ENCODE measurements at regions not wholly inside any gene's neighbourhood (a gene's known extent, or its start where the extent isn't known, plus 50 kb on each side); places are given as distances from the start of the nearest gene placed in this dataset.

DNA sequence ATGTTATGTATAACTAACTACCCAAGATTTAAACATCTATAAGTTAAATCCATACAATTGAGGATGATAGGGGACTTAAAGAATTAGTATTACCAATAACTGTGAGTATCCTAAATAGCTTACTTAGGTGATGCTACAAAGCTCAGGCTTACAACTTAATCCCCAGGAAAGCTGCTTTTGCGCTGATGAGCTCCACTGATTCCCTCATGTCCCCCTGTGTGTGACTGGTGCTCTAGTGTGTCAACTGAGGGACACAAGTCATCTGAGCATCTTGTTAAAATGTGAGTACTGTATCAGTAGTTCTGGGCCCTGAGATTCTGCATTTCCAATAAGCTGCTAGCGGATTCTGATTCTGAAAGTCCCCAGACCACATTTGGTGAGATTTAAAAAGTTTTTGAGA is 1458.8 kb downstream of the MRPL39 start:
- TF ChIP-seq JUN (IDR thresholded peaks at IDR 0.05; ENCODE audit: borderline replicate concordance, insufficient read depth, insufficient read length, low read depth) (no peak), POLR2AphosphoS5 (IDR thresholded peaks at IDR 0.05; ENCODE audit: insufficient read depth, low read depth, low read length) (no peak), EZH2 (IDR thresholded peaks at IDR 0.05; ENCODE audit: borderline replicate concordance, low read depth, low read length, severe bottlenecking) (no peak), GATA2 (IDR thresholded peaks at IDR 0.05; ENCODE audit: insufficient read depth, insufficient read length, low read depth, low read length) (no peak), MAX (IDR thresholded peaks at IDR 0.05; ENCODE audit: insufficient read depth, insufficient read length) (no peak), MYC (IDR thresholded peaks at IDR 0.05; ENCODE audit: low read depth, low read length) (no peak), FOS (IDR thresholded peaks at IDR 0.05; ENCODE audit: borderline replicate concordance, insufficient read depth, low read length) (no peak), POLR2A (IDR thresholded peaks at IDR 0.05; ENCODE audit: low read depth, low read length) (no peak)
- TF ChIP-seq, protein P1, sequence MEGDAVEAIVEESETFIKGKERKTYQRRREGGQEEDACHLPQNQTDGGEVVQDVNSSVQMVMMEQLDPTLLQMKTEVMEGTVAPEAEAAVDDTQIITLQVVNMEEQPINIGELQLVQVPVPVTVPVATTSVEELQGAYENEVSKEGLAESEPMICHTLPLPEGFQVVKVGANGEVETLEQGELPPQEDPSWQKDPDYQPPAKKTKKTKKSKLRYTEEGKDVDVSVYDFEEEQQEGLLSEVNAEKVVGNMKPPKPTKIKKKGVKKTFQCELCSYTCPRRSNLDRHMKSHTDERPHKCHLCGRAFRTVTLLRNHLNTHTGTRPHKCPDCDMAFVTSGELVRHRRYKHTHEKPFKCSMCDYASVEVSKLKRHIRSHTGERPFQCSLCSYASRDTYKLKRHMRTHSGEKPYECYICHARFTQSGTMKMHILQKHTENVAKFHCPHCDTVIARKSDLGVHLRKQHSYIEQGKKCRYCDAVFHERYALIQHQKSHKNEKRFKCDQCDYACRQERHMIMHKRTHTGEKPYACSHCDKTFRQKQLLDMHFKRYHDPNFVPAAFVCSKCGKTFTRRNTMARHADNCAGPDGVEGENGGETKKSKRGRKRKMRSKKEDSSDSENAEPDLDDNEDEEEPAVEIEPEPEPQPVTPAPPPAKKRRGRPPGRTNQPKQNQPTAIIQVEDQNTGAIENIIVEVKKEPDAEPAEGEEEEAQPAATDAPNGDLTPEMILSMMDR (IDR thresholded peaks at IDR 0.05; ENCODE audit: extremely low read depth in 1 of 2, insufficient read depth in 1 of 2, low read depth in 1 of 2, low read length in 2 of 2) = no peak
- no peaks in the 10 kb centered on the region for H3K27me3 ChIP-seq (ENCODE audit: control insufficient read depth in 2 of 2, insufficient read depth in 2 of 2, low read length in 2 of 2)
- intact Hi-C loops (cut with micrococcal nuclease) (no loop called here), dilution Hi-C loops (cut with MboI; ENCODE audit: extremely low pct_ligation_motif_present, low sequenced_read_pairs) (no loop called here)
- no peaks in the 10 kb centered on the region for H3K79me2 ChIP-seq (ENCODE audit: control insufficient read depth, insufficient read depth, low read length)
- no TSS peak for BruUV-seq (replicated peaks)
- H3K9me3 ChIP-seq (replicated peaks; ENCODE audit: control insufficient read depth, insufficient read depth, low read length) = no peaks in the 10 kb centered on the region
- CTCF ChIA-PET = no interaction called here
- FAIRE-seq = no peak
- no peak overlapping the region for H3K27ac ChIP-seq (ENCODE audit: insufficient read depth, low read depth, low read length)
- DNase-seq (ENCODE audit: low read depth, low spot score) = no peak
- H3K4me2 ChIP-seq (ENCODE audit: insufficient read depth, low read length) = no peak overlapping the region
- H3K4me1 ChIP-seq (ENCODE audit: control insufficient read depth, extremely low read depth, insufficient read depth, low read length) = no peaks in the 10 kb centered on the region
- H3K4me3 ChIP-seq (replicated peaks in 1 of 3; ENCODE audit: insufficient read depth in 1 of 3, low read depth in 1 of 3, low read length in 3 of 3) = no peak overlapping the region
- no peak overlapping the region for H2AFZ ChIP-seq (ENCODE audit: low read depth, low read length)
- no peaks in the 10 kb centered on the region for H3K36me3 ChIP-seq (ENCODE audit: control insufficient read depth in 2 of 2, extremely low read depth in 1 of 2, insufficient read depth in 2 of 2, low read length in 2 of 2)
- no peak overlapping the region for H3K9ac ChIP-seq (replicated peaks; ENCODE audit: extremely low read depth, insufficient read depth, low read length)
- no peaks in the 10 kb centered on the region for H4K20me1 ChIP-seq (replicated peaks; ENCODE audit: control insufficient read depth, extremely low read depth, insufficient read depth, low read length)
- H3K9me1 ChIP-seq (replicated peaks; ENCODE audit: control insufficient read depth, extremely low read depth, insufficient read depth, low read length) = no peaks in the 10 kb centered on the region
- POLR2A ChIA-PET = no interaction called here

All from endothelial cell of umbilical vein (primary cell).